COLO668 (cell line): ENCODE measurements at regions not wholly inside any gene's neighbourhood (a gene's known extent, or its start where the extent isn't known, plus 50 kb on each side); places are given as distances from the start of the nearest gene placed in this dataset.
A peak's percentile ranks its signal among the peaks of the same experiment; 100 is the strongest.

Experiments
- DNase-seq: peaks from one replicate; lab custom pipeline; 2025; ENCODE audit not compliant: unreplicated experiment; lab: John Stamatoyannopoulos, UW

DNA sequence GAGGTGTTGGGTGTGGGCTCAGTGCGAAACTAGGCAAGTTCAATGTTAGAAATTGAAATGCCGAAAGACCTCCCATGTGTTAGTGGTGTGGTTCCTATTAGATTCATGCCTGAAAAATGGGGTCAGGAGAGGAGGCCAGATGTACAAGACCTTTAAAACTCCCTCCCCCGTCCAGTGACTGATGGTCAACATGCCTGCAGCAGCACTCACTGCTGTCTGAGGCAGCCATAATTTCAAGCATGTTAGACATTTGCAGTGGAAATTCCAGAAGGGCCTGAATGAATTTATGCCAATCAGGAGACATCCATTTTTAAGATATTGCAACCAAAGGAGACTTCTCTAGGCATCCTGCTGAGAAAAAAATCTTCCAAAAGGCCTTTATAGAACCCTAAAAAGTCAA is 426.9 kb upstream of the NBEA start:
- no peak for DNase-seq

- no peak for DNase-seq
Observed at GRCh38 chr13:34521171-34521570, 420.9 kb upstream of the NBEA start.

DNA sequence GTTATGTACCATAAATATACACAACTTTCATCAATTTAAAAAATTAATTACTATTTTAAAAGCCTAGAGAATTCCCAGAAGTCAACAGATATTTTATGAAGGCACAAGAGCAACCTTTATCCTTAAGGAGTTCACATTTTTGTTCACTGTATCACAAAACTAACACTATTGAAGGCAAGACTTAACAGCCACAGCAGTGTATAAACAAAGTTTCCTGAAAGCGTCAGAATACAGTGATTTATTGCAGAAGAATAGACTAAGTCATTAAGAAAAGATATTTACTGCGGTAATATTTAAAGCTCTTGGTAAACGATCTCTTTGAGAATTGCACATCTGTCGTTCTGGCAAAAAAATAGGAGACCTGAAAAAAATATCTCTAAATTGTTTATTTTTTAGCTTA is 419.3 kb upstream of the NBEA start:
- no peak for DNase-seq

DNA sequence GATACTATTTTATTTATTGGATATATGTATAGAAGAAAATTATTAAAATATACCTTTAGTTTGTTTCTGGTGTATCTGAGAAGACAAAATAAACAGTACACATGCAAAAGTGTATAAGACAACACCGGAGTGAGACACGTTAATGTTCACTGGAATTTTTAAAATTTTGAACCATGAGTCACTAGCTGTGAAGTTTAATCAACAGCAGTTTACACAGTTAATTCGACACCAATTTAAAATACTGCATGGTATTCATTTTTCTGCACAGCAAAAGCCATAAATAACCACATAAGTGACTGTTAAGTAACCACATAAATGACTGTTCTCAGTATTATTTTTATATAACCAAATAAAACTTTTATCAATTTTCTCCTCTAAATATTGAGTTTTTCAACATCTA is 418.7 kb upstream of the NBEA start:
- DNase-seq = no peak

GRCh38 chr13:34533941-34534340 is 408.1 kb upstream of the NBEA start:
- no peak for DNase-seq

GRCh38 chr13:34542321-34542720 is 399.7 kb upstream of the NBEA start:
- no peak for DNase-seq

GRCh38 chr13:34543836-34544235 is 398.2 kb upstream of the NBEA start:
- no peak for DNase-seq

- DNase-seq = no peak
Observed at GRCh38 chr13:34545461-34545860, 396.6 kb upstream of the NBEA start.

- DNase-seq = no peak
Observed at GRCh38 chr13:34546344-34547250, 395.5 kb upstream of the NBEA start.

GRCh38 chr13:34547929-34548328 is 394.1 kb upstream of the NBEA start:
- no peak for DNase-seq

DNA sequence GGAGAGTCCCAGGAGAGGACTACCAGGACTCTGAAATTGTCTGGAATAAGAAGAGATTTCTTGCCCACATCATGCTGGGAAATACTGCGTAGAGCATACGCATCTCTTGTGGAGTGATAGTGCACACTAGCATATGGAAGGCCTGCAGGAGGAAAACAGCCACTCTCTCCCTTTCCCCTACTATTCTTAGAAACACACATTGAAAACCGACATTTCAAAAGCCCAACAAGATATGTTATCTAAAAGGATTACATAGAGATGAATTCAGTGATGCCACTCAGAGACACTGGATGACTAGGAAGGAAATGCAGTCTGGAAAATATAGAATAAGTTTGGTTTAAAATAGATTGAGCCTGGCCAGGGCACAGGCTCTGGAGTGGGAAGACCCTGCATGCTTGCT is 388.7 kb upstream of the NBEA start:
- DNase-seq = no peak

GRCh38 chr13:34555988-34556387 is 386.1 kb upstream of the NBEA start:
- DNase-seq = no peak

DNA sequence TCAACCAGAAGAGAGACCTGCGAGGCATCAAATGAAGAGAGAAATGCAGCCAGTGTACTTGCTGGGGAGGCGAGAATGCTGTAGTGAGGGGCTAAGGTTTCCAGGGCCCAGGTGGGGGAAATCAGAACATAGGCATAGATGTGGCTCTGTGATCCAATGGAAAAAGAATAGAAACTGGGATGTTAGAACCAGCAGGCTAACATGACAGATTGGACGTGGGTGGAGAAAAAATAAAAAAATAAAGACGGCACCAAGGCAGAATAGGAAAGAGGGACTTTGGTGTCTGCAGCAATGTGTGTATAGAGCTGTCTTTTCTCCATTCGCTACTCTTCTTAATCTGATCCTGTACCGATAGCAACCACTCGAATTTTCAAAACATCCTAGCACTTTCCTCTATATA is 381.0 kb upstream of the NBEA start:
- no peak for DNase-seq

- peak; percentile 59 for DNase-seq
Observed at GRCh38 chr13:34567597-34567996, 374.5 kb upstream of the NBEA start.

- DNase-seq = no peak
Observed at GRCh38 chr13:34570698-34571353, 371.2 kb upstream of the NBEA start.

DNA sequence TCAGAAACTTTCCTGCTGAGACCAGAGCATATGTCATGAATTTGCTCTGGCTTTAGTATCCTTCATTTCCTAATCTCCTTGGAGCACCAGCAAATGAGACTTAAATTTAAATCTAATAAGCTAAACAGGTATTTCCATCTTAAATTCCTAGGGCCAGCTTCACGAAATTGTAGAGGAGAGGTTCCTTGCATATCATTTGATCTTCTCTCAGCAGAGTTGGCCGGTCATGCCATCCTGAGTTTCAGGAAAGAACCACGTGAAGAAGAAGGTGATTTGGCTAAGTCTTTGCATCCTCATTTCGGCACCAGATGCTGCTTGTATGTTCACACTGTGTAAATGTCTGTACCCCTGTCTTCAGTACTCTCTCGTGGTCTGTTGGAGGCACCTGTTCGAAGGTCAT is 370.4 kb upstream of the NBEA start:
- no peak for DNase-seq

- no peak for DNase-seq
Observed at GRCh38 chr13:34577051-34577450, 365.0 kb upstream of the NBEA start.

DNA sequence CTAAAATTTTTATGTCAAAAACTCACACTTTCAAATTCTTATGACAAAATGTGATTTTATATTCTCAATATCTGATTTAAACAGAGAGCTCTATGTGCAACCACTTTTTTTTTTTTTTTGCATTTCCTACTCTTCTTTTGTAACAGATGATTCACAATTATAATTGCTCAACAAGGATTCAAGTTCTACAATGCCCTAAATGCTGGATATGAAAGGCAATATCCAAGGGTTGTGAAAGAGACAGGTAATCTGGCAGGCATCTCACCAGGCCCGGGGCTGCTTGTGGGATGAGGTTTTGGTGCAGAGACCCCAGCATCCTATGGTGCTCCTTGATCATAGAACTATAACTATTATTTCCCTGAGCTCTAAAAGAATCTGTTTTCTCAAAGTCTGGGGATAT is 363.6 kb upstream of the NBEA start:
- no peak for DNase-seq

GRCh38 chr13:34578917-34579316 is 363.2 kb upstream of the NBEA start:
- DNase-seq = no peak

DNA sequence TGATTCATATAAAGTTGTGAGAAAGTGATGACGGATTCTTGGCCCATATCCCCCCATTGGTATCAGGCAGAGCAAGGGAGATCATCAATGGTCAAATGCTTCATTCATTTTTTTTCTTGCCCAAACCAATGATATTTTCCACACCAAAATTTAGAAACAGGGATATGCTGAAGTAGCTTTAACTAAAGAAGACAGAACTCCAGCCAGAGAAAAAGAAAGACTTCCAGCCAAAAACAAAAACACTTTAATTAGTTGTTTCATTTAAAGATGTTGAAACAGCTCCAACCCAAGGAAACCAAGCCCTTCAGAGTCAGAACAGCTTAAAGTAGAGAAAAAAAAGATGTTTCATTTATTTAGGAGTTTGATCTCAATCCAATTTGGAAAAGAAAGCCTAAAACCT is 358.9 kb upstream of the NBEA start:
- DNase-seq = no peak

DNA sequence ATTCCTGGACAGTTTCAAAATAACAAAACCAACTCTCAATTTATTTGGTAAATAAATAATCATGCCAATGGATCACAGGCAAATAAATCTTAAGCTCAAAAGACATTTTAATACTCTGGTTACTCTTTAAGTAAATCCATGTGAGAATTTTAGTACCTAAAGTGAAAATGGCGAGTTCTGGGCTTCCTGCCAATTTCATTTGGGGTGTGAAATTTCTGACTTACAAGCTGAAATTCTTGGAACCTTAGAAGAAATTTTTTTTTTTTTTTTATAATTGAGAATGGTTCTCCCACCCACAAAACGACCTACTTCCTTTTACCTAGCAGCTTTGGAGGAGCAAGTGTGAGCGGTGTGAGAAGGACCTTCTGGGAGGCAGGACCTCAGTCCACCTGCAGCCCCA is 354.5 kb upstream of the NBEA start:
- DNase-seq = no peak

DNA sequence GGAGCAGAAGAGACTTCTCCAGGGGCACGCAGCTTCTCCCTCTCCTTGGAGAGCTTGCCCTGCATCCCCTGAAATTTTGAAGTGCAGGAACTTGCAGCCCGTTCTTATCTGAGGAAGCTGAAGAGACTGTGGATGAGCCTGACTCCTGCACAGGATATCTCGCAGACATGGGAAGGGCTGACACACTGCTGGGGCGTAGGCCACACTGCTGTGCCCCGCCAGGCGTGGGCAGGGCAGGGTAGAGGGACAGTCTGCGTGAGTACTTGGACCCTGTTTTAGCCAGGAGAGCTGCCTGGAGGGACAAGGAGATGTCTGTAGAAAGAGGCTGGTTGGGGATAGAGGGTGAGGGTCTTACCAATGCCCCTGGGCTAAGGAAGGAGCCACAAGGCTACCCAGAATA is 353.7 kb upstream of the NBEA start:
- DNase-seq = no peak

- DNase-seq = no peak
Observed at GRCh38 chr13:34589581-34589980, 352.5 kb upstream of the NBEA start.
